GM12872 (cell line): ENCODE measurements at regions not wholly inside any gene's neighbourhood (a gene's known extent, or its start where the extent isn't known, plus 50 kb on each side); places are given as distances from the start of the nearest gene placed in this dataset.

Experiments
- TF ChIP-seq, protein P1 (sequence below): IDR thresholded peaks from 3 replicates; pipeline ENCODE4 v1.5.1; 2011; ENCODE audit warnings: low read depth, mild to moderate bottlenecking, low read length, moderate library complexity; ENCODE audit not compliant: insufficient read depth

DNA sequence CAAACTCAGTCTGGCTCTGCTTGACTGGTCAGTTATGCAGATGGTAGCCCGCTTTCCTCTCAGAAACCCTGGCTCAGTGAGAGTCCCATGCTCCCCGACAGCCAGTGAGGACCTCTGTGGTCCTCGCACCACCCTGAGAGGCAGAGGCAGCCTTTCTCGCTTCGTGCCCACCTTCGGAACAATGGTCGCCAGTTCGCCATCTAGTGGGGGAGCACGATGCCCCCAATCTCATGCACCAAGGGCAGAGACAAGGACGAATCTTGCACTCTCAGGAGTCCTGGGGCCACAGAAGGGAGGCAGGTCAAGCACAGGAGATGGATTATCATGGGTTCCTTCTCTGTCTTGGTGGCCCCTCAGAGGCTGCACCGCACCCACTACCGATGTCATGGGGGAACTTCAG, 75.2 kb downstream of the RHCG start:
- TF ChIP-seq, protein P1, sequence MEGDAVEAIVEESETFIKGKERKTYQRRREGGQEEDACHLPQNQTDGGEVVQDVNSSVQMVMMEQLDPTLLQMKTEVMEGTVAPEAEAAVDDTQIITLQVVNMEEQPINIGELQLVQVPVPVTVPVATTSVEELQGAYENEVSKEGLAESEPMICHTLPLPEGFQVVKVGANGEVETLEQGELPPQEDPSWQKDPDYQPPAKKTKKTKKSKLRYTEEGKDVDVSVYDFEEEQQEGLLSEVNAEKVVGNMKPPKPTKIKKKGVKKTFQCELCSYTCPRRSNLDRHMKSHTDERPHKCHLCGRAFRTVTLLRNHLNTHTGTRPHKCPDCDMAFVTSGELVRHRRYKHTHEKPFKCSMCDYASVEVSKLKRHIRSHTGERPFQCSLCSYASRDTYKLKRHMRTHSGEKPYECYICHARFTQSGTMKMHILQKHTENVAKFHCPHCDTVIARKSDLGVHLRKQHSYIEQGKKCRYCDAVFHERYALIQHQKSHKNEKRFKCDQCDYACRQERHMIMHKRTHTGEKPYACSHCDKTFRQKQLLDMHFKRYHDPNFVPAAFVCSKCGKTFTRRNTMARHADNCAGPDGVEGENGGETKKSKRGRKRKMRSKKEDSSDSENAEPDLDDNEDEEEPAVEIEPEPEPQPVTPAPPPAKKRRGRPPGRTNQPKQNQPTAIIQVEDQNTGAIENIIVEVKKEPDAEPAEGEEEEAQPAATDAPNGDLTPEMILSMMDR: 0 out of 3 replicates have a peak, but pooled peaks have one; percentile 19

DNA sequence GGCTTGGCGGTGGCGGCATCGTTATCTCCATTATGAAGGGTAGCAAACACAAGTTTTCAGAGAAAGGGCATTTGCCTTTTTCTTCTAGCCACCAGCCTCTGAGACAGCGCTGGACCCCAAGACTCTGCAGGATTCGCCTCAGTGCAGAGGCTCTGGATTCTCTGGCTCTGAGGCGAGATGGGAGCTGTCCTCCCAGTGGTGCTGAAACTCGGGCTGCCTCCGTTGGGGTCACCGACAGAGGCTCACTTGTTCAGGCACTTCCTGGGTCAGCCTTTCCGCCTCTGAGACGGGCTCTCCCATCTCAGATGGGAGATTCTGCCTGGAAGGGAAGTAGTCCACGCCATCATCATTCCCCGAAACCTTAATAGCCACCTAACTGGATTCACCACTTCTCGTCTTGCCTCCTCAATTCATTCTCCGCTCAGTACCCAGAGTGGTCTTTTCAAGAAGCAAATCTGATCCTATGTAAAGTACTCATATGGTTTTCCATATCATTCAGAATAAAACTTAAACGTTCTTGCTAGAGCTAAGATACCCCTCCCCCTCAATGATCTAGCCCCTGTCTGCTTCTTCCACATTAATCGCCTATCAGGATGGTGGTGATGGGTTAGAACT, 76.9 kb downstream of the RHCG start:
- TF ChIP-seq, protein P1: no peak

DNA sequence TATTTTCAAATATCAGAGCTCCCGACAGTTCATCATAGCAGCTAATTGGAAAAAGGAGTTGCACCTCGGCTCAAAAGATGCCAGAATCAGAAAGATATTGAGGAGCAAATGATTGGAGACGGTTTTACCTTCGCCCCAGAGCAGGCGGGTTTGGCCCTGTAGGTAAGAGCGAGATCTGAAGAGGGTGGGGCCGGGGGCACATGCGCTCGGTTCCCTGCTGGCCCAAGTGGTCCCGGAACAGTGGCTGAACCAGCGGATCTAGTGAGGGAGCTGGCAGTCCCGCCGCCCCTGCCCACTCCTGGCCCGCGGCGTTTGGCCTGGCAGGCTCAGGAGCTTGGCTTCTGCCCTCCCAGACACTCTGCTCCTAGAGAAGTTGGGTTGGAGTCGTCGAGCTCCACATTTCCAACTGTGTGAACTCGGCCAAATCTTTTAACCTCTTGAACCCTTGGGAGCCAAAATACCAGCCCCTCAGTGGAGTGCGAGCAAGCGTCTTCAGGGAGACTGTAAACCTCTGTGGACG, 79.1 kb downstream of the RHCG start:
- TF ChIP-seq, protein P1: no peak

DNA sequence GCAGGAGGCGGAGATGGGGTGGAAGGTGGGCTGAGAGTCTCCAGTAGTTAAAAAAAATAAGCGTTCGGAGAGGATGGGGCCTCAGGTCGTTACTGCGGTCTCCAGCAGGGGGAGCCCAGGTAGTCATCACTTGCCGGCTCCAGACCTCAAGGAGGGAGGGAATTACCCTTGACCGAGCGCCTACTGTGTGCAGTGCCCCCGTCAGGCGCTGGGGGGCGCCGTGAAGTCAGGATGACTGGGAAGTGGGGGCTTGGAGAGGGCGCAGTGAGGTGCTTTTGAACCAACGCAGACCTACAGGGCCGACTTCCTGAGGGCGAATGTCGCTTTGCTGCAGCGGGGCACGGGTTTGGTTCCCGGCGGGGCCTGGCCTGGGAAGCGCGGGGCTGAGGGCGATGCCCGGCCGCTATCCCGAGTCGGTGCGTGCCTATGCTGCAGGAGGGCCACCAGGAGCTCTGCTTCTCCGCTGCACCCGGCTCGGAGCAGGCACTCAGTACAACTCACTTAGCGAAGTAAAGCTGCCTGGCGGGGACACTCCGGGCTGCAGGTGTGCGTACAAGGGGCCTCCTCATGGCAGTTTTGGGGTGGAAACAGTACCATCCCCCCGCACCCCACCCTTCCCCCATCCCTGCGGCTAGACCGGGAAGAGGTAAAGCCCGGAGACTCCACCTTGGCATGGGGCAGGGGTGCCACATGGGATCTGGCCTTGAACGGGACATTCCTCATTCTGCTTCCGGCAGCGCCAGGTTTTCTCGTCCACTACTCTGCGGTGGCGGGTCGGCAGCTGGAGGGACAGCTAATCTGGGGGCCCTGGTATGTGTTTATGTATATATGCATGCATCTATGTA, 79.8 kb downstream of the RHCG start:
- TF ChIP-seq, protein P1: peak; percentile 98

DNA sequence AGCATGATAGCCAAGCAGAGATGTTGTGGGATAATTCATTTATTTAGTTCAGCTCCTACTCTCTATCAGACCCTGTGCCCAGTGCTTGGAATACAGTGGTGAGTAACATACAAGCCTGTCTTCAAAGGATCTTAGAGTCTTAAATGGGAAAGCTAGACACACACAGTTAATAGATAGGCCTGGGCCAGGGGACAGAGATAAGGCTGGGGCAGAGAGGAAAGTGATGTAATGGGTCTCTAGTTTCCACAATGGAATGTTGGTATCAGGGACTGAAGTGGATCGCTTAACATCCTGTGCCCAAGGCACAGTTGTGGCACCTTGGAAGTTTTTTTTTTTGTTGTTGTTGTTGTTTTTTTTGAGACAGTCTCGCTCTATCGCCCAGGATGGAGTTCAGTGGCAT, 79.9 kb upstream of the POLG start:
- TF ChIP-seq, protein P1: no peak

DNA sequence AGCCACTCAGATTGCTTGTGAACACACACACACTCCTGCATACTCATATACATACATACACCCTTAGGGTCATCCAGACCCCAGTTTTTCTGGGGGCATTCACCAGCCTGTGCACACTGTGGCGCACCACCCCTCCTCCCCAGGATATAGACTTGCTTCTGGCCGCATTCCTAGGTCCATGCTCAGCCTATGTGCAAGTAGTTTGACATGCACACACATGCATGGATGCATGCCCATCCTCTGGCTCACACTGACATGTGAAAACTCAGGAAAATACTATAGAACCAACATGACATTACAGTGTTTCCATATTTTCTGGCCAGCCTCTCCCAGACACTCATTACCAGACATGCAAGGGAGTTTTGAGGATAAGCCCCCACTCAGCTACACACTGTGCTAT, 79.3 kb upstream of the POLG start:
- TF ChIP-seq, protein P1: no peak

DNA sequence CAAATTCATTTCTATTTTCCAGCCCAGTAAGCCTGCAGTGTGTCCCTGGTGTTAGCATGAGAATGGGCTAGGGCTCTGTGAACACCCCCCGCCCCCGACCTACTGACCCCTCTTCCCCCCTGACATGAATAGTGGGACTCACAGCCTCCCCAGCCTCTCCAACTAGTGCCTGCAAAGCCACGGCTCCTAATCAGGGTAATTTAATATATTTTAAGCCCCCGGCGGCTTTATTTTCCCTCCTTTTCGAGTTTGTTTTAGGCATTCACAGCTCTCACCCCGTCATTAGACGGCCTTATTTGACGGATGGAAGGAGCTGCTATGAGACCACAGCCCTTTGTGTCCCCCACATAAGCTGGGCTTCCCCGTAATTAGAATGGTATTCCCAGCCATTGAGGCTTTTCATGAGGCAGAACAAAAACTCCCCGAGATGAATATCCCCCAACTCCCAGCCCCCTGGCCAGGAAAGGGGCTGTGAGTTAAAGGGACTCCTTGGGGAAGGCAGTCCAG, 78.3 kb upstream of the POLG start:
- TF ChIP-seq, protein P1: no peak
